ENCODE measurements at regions not wholly inside any gene's neighbourhood (a gene's known extent, or its start where the extent isn't known, plus 50 kb on each side); places are given as distances from the start of the nearest gene placed in this dataset.

DNA sequence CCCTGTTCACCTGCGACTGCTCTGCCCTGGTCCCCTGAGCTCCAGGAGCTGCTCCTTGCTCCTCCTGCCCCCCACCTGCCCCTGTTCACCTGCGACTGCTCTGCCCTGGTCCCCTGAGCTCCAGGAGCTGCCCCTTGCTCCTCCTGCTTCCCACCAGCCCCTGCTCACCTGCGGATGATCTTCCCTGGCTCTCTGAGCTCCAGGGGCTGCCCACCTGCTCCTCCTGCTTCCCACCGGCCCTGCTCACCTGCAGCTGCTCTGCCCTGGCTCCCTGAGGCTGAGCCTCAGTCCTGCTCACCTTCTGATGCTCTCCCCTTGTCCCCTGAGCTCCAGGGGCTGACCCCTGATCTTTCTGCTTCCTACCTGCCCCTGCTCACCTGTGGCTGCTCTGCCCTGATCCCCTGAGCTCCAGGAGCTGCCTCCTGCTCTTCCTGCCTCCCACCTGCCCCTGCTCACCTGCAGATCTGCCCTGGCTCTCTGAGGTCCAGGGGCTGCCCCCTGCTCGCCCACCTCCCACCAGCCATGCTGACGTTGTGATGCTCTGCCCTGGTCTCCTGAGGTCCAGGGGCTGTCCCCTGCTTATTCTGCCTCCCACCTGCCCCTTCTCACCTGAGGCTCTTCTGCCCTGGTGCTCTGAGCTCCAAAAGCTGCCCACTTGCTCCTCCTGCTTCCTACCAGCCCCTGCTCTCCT, 219.2 kb downstream of the TMEM121 start:
- TF ChIP-seq POLR2A (IDR thresholded peaks at IDR 0.05): no peak
- TF ChIP-seq, protein P1, sequence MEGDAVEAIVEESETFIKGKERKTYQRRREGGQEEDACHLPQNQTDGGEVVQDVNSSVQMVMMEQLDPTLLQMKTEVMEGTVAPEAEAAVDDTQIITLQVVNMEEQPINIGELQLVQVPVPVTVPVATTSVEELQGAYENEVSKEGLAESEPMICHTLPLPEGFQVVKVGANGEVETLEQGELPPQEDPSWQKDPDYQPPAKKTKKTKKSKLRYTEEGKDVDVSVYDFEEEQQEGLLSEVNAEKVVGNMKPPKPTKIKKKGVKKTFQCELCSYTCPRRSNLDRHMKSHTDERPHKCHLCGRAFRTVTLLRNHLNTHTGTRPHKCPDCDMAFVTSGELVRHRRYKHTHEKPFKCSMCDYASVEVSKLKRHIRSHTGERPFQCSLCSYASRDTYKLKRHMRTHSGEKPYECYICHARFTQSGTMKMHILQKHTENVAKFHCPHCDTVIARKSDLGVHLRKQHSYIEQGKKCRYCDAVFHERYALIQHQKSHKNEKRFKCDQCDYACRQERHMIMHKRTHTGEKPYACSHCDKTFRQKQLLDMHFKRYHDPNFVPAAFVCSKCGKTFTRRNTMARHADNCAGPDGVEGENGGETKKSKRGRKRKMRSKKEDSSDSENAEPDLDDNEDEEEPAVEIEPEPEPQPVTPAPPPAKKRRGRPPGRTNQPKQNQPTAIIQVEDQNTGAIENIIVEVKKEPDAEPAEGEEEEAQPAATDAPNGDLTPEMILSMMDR (IDR thresholded peaks at IDR 0.05): no peak

All from body of pancreas (tissue), 4 donors.